DND-41 (cell line): ENCODE measurements at regions not wholly inside any gene's neighbourhood (a gene's known extent, or its start where the extent isn't known, plus 50 kb on each side); places are given as distances from the start of the nearest gene placed in this dataset.

Source experiments
- EZH2 ChIP-seq: IDR thresholded peaks from 3 replicates; pipeline ENCODE4 v1.6.1; 2012; ENCODE audit warnings: borderline replicate concordance, low read depth, mild to moderate bottlenecking, moderate library complexity, low read length, inconsistent platforms; ENCODE audit not compliant: severe bottlenecking
- TF ChIP-seq, protein P1 (sequence below): IDR thresholded peaks from 2 replicates; pipeline ENCODE4 v1.5.1; 2012; ENCODE audit warnings: borderline replicate concordance, low read length, moderate library complexity, mild to moderate bottlenecking; ENCODE audit not compliant: poor library complexity, severe bottlenecking; ENCODE audit errors: extremely low read depth

DNA sequence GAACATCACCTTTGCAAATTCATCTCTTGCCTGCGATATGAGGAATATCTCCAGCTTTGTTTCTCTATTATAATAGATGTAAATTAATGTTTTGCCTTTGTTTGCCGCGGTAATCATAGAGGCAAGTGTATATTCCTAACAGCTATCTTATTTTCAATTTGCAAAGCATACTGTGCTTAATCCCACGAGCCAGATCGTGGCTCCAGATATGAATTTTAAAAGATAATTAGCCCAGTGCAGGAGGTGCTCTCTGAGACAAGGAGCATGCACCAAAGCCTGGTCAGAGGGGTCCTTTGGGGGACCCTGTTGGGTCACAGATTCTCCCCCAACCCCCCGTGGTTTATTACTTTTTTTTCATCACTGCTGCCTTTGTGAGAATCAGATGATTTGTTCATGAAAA, 1087.5 kb downstream of the BCL11B start:
- TF ChIP-seq, protein P1, sequence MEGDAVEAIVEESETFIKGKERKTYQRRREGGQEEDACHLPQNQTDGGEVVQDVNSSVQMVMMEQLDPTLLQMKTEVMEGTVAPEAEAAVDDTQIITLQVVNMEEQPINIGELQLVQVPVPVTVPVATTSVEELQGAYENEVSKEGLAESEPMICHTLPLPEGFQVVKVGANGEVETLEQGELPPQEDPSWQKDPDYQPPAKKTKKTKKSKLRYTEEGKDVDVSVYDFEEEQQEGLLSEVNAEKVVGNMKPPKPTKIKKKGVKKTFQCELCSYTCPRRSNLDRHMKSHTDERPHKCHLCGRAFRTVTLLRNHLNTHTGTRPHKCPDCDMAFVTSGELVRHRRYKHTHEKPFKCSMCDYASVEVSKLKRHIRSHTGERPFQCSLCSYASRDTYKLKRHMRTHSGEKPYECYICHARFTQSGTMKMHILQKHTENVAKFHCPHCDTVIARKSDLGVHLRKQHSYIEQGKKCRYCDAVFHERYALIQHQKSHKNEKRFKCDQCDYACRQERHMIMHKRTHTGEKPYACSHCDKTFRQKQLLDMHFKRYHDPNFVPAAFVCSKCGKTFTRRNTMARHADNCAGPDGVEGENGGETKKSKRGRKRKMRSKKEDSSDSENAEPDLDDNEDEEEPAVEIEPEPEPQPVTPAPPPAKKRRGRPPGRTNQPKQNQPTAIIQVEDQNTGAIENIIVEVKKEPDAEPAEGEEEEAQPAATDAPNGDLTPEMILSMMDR = no peak
- TF ChIP-seq EZH2 = no peak
